K562 (cell line): ENCODE measurements at regions not wholly inside any gene's neighbourhood (a gene's known extent, or its start where the extent isn't known, plus 50 kb on each side); places are given as distances from the start of the nearest gene placed in this dataset.

Source experiments
- ATAC-seq: fragments of 200-7000 bp; cut with Tn5 transposase; 3 replicates; pipeline ENCODE4 v1.9.1; 2020; ENCODE audit warnings: moderate library complexity
- BruUV-seq: library from RNA; stranded (reverse); fragments of 400-500 nt; replicated peaks from 2 replicates; lab custom pipeline; 2021; lab: Mats Ljungman, UMichigan
- CTCF ChIA-PET: fragments of 300-600 bp; formaldehyde crosslinking; extraction: SDS; loops from one replicate; lab custom pipeline; 2021; ENCODE audit warnings: low intra/inter-chr PET ratio; lab: Yijun Ruan, JAX
- POLR2A ChIA-PET: fragments of 300-600, 350-650 bp; sonication (Branson Sonifier 250); formaldehyde crosslinking; extraction: SDS; loops from one replicate; lab custom pipeline; 2021; ENCODE audit warnings: antibody characterized with exemption, inconsistent platforms; lab: Yijun Ruan, JAX
- DNase-seq, 4 experiments: peaks; one replicate each; pipeline versions ENCODE4 v3.0.0 to v3.0.0-alpha.2; 2011 to 2018; ENCODE audit warnings: low spot score in 3 of 4, mixed read lengths in 3 of 4; ENCODE audit errors: extremely low read depth in 1 of 4
- FAIRE-seq: peaks from 2 replicates; lab custom pipeline; 2011; peaks lifted over from hg19 to GRCh38; lab: Jason Lieb, UNC
- H2AFZ ChIP-seq: 2 replicates; pipeline ENCODE4 v1.6.0; 2011; ENCODE audit warnings: low read depth, low read length, control low read depth, inconsistent platforms
- H3K27ac ChIP-seq: fragments of 200-600 bp; 3 replicates; pipeline ENCODE4 v1.8.0; 2011; ENCODE audit warnings: low read depth, mild to moderate bottlenecking, control low read depth, inconsistent platforms, low read length, moderate library complexity, mixed read lengths; ENCODE audit errors: extremely low read depth
- H3K27me3 ChIP-seq, 2 experiments: fragments of 300-600 bp in 1 of 2; 2 replicates in 1 of 2; 3 replicates in 1 of 2; pipeline versions ENCODE4 v1.6.0 to v1.8.0; 2011; ENCODE audit warnings: inconsistent platforms in 2 of 2, low read length in 2 of 2, mild to moderate bottlenecking in 1 of 2, mixed read lengths in 1 of 2, moderate library complexity in 1 of 2; ENCODE audit not compliant: control insufficient read depth in 2 of 2, insufficient read depth in 2 of 2
- H3K36me3 ChIP-seq: fragments of 300-600 bp; 3 replicates; pipeline ENCODE4 v1.8.0; 2011; ENCODE audit warnings: mild to moderate bottlenecking, low read length, inconsistent platforms; ENCODE audit not compliant: control insufficient read depth, insufficient read depth
- H3K4me1 ChIP-seq, 2 experiments: fragments of 200-600 bp in 1 of 2; replicated peaks in 1 of 2; 2 replicates in 1 of 2; 3 replicates in 1 of 2; pipeline versions ENCODE4 v1.5.1 to v1.8.0; 2011; ENCODE audit warnings: inconsistent platforms in 2 of 2, low read length in 2 of 2, mild to moderate bottlenecking in 1 of 2, mixed read lengths in 1 of 2, moderate library complexity in 1 of 2; ENCODE audit not compliant: control insufficient read depth in 2 of 2, insufficient read depth in 2 of 2
- H3K4me2 ChIP-seq: 2 replicates; pipeline ENCODE4 v1.6.1; 2011; ENCODE audit warnings: low read length, control low read depth, inconsistent platforms, mixed read lengths; ENCODE audit not compliant: insufficient read depth
- H3K4me3 ChIP-seq: fragments of 200-600 bp; sonication (generic), shearing (Covaris generic); 2 replicates; pipeline ENCODE4 v1.5.1; 2016; ENCODE audit warnings: control low read depth, inconsistent platforms
- H3K79me2 ChIP-seq: fragments of 200-600 bp; 3 replicates; pipeline ENCODE4 v1.8.0; 2011; ENCODE audit warnings: low read length, inconsistent platforms; ENCODE audit not compliant: control insufficient read depth, insufficient read depth
- H3K9ac ChIP-seq, 2 experiments: 2 replicates each; pipeline versions ENCODE4 v1.6.0 to v1.6.1; 2011; ENCODE audit warnings: low read depth in 2 of 2, low read length in 2 of 2, control low read depth in 1 of 2, inconsistent platforms in 1 of 2, mild to moderate bottlenecking in 1 of 2, mixed read lengths in 1 of 2; ENCODE audit not compliant: insufficient read depth in 1 of 2
- H3K9me1 ChIP-seq: one replicate; pipeline ENCODE4 v1.6.0; 2011; ENCODE audit warnings: inconsistent platforms, mild to moderate bottlenecking, low read length, moderate library complexity; ENCODE audit not compliant: control insufficient read depth, insufficient read depth
- H3K9me3 ChIP-seq: replicated peaks from 2 replicates; pipeline ENCODE4 v1.5.1; 2011; ENCODE audit warnings: low read depth, low read length, inconsistent platforms; ENCODE audit not compliant: control insufficient read depth, insufficient read depth
- H4K20me1 ChIP-seq: replicated peaks from 2 replicates; pipeline ENCODE4 v1.6.1; 2011; ENCODE audit warnings: low read length, inconsistent platforms, mixed read lengths; ENCODE audit not compliant: control insufficient read depth, insufficient read depth
- POLR2AphosphoS5 ChIP-seq: IDR thresholded peaks from 2 replicates; pipeline ENCODE4 v1.6.1; 2011; ENCODE audit warnings: mild to moderate bottlenecking, low read depth, low read length, moderate library complexity; ENCODE audit not compliant: control insufficient read depth, insufficient read depth
- RFX1 ChIP-seq: fragments of 450-650 bp; IDR thresholded peaks from 2 replicates; pipeline ENCODE4 v1.6.1; 2016; ENCODE audit warnings: mild to moderate bottlenecking, moderate library complexity
- VEZF1 ChIP-seq: fragments of 200-800 bp; sonication (Bioruptor generic); IDR thresholded peaks from 2 replicates; pipeline ENCODE4 v1.6.1; 2017; ENCODE audit warnings: missing genetic modification characterization, missing compliant biosample characterization
- ZFX ChIP-seq: sonication (generic); formaldehyde crosslinking; IDR thresholded peaks from 2 replicates; pipeline ENCODE4 v1.8.0; 2022; ENCODE audit warnings: mild to moderate bottlenecking, missing genetic modification reagents, moderate library complexity
- ZKSCAN1 ChIP-seq: fragments of 150-350 bp; IDR thresholded peaks from 2 replicates; pipeline ENCODE4 v1.6.1; 2016; ENCODE audit warnings: low read depth, low read length
- ZNF583 ChIP-seq: fragments of 250-450 bp; sonication (Bioruptor Pico); IDR thresholded peaks from 2 replicates; pipeline ENCODE4 v1.4.0; 2020
- WGBS: fragments of 100-300 bp; shearing (Covaris generic); methylation state at CpG from one replicate; pipeline ENCODE4 v1.1.6; 2016; ENCODE audit warnings: low coverage, mixed read lengths; ENCODE audit not compliant: insufficient coverage; ENCODE audit errors: missing lambda C conversion rate; 5-methylcytosine and 5-hydroxymethylcytosine counted together
- in situ Hi-C: fragments of 300-500 bp; cut with MboI; formaldehyde crosslinking; loops from 4 replicates; pipeline ENCODE4 v1.15.0; 2018; ENCODE audit warnings: inconsistent platforms, mixed read lengths
- intact Hi-C: fragments of 100-400 bp; cut with micrococcal nuclease; formaldehyde crosslinking; loops from 2 replicates; pipeline ENCODE4 v1.14.2; 2022
- TF ChIP-seq, protein P1 (sequence below): sonication (generic); formaldehyde crosslinking; IDR thresholded peaks from 2 replicates; pipeline ENCODE4 v1.8.1; 2023; ENCODE audit warnings: mild to moderate bottlenecking, missing genetic modification reagents
- TF ChIP-seq, protein P2 (sequence below): sonication (generic); formaldehyde crosslinking; IDR thresholded peaks from 2 replicates; pipeline ENCODE4 v1.8.0; 2022; ENCODE audit warnings: mild to moderate bottlenecking, missing genetic modification reagents

GRCh38 chr4:138412847-138413246, 170.7 kb upstream of the SLC7A11 start:
- Histone ChIP-seq H3K4me3 (no peak overlapping the region), H3K79me2 (no peaks in the 10 kb centered on the region), H4K20me1 (no peaks in the 10 kb centered on the region), H3K4me2 (no peak overlapping the region), H2AFZ (no peak overlapping the region), H3K9me3 (no peaks in the 10 kb centered on the region), H3K9ac (no peak overlapping the region), H3K27ac (no peak overlapping the region), H3K36me3 (no peaks in the 10 kb centered on the region), H3K27me3 (no peaks in the 10 kb centered on the region), H3K4me1 (no peaks in the 10 kb centered on the region), H3K9me1 (no peaks in the 10 kb centered on the region)
- no TSS peak for BruUV-seq
- in situ Hi-C loops (no loop called here), intact Hi-C loops (no loop called here)
- WGBS = 38% methylated on average over 5 of the region's 5 CpGs
- no peak for DNase-seq
- TF ChIP-seq, protein P1, sequence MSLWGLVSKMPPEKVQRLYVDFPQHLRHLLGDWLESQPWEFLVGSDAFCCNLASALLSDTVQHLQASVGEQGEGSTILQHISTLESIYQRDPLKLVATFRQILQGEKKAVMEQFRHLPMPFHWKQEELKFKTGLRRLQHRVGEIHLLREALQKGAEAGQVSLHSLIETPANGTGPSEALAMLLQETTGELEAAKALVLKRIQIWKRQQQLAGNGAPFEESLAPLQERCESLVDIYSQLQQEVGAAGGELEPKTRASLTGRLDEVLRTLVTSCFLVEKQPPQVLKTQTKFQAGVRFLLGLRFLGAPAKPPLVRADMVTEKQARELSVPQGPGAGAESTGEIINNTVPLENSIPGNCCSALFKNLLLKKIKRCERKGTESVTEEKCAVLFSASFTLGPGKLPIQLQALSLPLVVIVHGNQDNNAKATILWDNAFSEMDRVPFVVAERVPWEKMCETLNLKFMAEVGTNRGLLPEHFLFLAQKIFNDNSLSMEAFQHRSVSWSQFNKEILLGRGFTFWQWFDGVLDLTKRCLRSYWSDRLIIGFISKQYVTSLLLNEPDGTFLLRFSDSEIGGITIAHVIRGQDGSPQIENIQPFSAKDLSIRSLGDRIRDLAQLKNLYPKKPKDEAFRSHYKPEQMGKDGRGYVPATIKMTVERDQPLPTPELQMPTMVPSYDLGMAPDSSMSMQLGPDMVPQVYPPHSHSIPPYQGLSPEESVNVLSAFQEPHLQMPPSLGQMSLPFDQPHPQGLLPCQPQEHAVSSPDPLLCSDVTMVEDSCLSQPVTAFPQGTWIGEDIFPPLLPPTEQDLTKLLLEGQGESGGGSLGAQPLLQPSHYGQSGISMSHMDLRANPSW (CRISPR knock-in tag) = no peak
- TF ChIP-seq, protein P2, sequence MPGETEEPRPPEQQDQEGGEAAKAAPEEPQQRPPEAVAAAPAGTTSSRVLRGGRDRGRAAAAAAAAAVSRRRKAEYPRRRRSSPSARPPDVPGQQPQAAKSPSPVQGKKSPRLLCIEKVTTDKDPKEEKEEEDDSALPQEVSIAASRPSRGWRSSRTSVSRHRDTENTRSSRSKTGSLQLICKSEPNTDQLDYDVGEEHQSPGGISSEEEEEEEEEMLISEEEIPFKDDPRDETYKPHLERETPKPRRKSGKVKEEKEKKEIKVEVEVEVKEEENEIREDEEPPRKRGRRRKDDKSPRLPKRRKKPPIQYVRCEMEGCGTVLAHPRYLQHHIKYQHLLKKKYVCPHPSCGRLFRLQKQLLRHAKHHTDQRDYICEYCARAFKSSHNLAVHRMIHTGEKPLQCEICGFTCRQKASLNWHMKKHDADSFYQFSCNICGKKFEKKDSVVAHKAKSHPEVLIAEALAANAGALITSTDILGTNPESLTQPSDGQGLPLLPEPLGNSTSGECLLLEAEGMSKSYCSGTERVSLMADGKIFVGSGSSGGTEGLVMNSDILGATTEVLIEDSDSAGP (CRISPR knock-in tag) = no peak
- TF ChIP-seq POLR2AphosphoS5 (no peak), VEZF1 (CRISPR knock-in tag) (no peak), ZFX (no peak), RFX1 (no peak), ZKSCAN1 (no peak), ZNF583 (CRISPR knock-in tag) (no peak)
- CTCF ChIA-PET = no interaction called here
- FAIRE-seq = no peak
- POLR2A ChIA-PET = no interaction called here
- no peak for ATAC-seq
